ENCODE measurements at regions not wholly inside any gene's neighbourhood (a gene's known extent, or its start where the extent isn't known, plus 50 kb on each side); places are given as distances from the start of the nearest gene placed in this dataset.
"Not testable (repeated sequence)": the region's sequence is repeated elsewhere in the genome, so short reads cannot be mapped to it uniquely, and the experiment has no call there.

- no peaks in the 10 kb centered on the region for H4K20me1 ChIP-seq (ENCODE audit: insufficient read depth)
- ChIA-PET RAD21 (ENCODE audit: low non-redundant PET in 1 of 2, low total read pairs in 2 of 2, uncharacterized antibody in 2 of 2, unreplicated experiment in 2 of 2) (no interaction called here), CTCF (no interaction called here)
Measured at GRCh38 chr16:8032406-8032805, 557.9 kb downstream of the TMEM114 start.

GRCh38 chr16:8030004-8030403 lies 560.3 kb downstream of the TMEM114 start:
- H2AFZ ChIP-seq (ENCODE audit: low read depth, low read length, poor library complexity, severe bottlenecking); intact Hi-C loops (cut with micrococcal nuclease); BruUV-seq (replicated peaks); H3K9me2 ChIP-seq (ENCODE audit: insufficient read depth); H4K20me1 ChIP-seq (ENCODE audit: insufficient read depth); ATAC-seq; H3K27ac ChIP-seq (ENCODE audit: low read depth, low read length); RAD21 ChIA-PET (ENCODE audit: low non-redundant PET in 1 of 2, low total read pairs in 2 of 2, uncharacterized antibody in 2 of 2, unreplicated experiment in 2 of 2); H3K4me3 ChIP-seq (replicated peaks in 1 of 2; ENCODE audit: low read depth in 1 of 2, low read length in 2 of 2); H3K36me3 ChIP-seq (ENCODE audit: control insufficient read depth in 1 of 2, insufficient read depth in 2 of 2, low read length in 2 of 2); CTCF ChIA-PET; H3K9ac ChIP-seq (ENCODE audit: low read length); DNase-seq (ENCODE audit: low read depth, low spot score); H3K79me2 ChIP-seq (ENCODE audit: insufficient read depth, low read length); H3K4me2 ChIP-seq (ENCODE audit: low read length); H3K4me1 ChIP-seq (ENCODE audit: control insufficient read depth in 1 of 2, insufficient read depth in 2 of 2, low read length in 2 of 2); POLR2A ChIA-PET; H3K27me3 ChIP-seq (ENCODE audit: insufficient read depth, low read length): not testable (repeated sequence)
- peaks cover 3 to 11% of the 10 kb centered on the region in 2 experiments; a peak in 1 of 4 replicates for H3K9me3 ChIP-seq (ENCODE audit: control insufficient read depth in 1 of 2, insufficient read depth in 1 of 2, low read depth in 1 of 2, low read length in 2 of 2)

More at GRCh38 chr16:8032406-8032805, 557.9 kb downstream of the TMEM114 start:
- BruUV-seq (replicated peaks): no TSS peak
- H3K27me3 ChIP-seq (ENCODE audit: insufficient read depth, low read length): no peaks in the 10 kb centered on the region
- H3K4me1 ChIP-seq (ENCODE audit: control insufficient read depth in 1 of 2, insufficient read depth in 2 of 2, low read length in 2 of 2): no peaks in the 10 kb centered on the region
- H2AFZ ChIP-seq (ENCODE audit: low read depth, low read length, poor library complexity, severe bottlenecking): no peak overlapping the region
- DNase-seq (ENCODE audit: low read depth, low spot score): no peak
- TF ChIP-seq EZH2phosphoT487 (IDR thresholded peaks at IDR 0.05; ENCODE audit: borderline replicate concordance) (no peak), SP1 (IDR thresholded peaks at IDR 0.05; ENCODE audit: low read depth) (no peak), CEBPB (IDR thresholded peaks at IDR 0.05; ENCODE audit: low read depth) (no peak), FOSL1 (IDR thresholded peaks at IDR 0.05; ENCODE audit: low read depth) (no peak), EGR1 (IDR thresholded peaks at IDR 0.05; ENCODE audit: low read depth) (no peak), TCF7L2 (IDR thresholded peaks at IDR 0.05; ENCODE audit: borderline replicate concordance, extremely low read depth, insufficient read depth, insufficient read length) (no peak), POLR2AphosphoS5 (IDR thresholded peaks at IDR 0.05; ENCODE audit: low read depth, low read length) (no peak), SIN3A (IDR thresholded peaks at IDR 0.05; ENCODE audit: low read depth) (no peak)
- POLR2A ChIA-PET: no interaction called here
- ATAC-seq: no peak
- no peaks in the 10 kb centered on the region for H3K79me2 ChIP-seq (ENCODE audit: insufficient read depth, low read length)
- no peak overlapping the region for H3K27ac ChIP-seq (ENCODE audit: low read depth, low read length)
- peaks cover 0 to 6% of the 10 kb centered on the region in 2 experiments; a peak in 1 of 4 replicates for H3K9me3 ChIP-seq (ENCODE audit: control insufficient read depth in 1 of 2, insufficient read depth in 1 of 2, low read depth in 1 of 2, low read length in 2 of 2)
- no peak overlapping the region for H3K4me2 ChIP-seq (ENCODE audit: low read length)
- intact Hi-C loops (cut with micrococcal nuclease): no loop called here
- no peak overlapping the region for H3K9ac ChIP-seq (ENCODE audit: low read length)
- no peak overlapping the region for H3K4me3 ChIP-seq (replicated peaks in 1 of 2; ENCODE audit: low read depth in 1 of 2, low read length in 2 of 2)
- no peaks in the 10 kb centered on the region for H3K36me3 ChIP-seq (ENCODE audit: control insufficient read depth in 1 of 2, insufficient read depth in 2 of 2, low read length in 2 of 2)
- no peaks in the 10 kb centered on the region for H3K9me2 ChIP-seq (ENCODE audit: insufficient read depth)

Data from HCT116 (cell line).